IMR-90 (cell line): ENCODE measurements at regions not wholly inside any gene's neighbourhood (a gene's known extent, or its start where the extent isn't known, plus 50 kb on each side); places are given as distances from the start of the nearest gene placed in this dataset.

ENCODE experiments used
- ATAC-seq: fragments of 200-7000 bp; cut with Tn5 transposase; 2 replicates; pipeline ENCODE4 v1.9.1; 2020; ENCODE audit warnings: low read depth, mild to moderate bottlenecking, moderate library complexity
- BruUV-seq: library from RNA; stranded (reverse); fragments of 400-500 nt; replicated peaks from 2 replicates; lab custom pipeline; 2021; lab: Mats Ljungman, UMichigan
- CTCF ChIA-PET: fragments of 300-600 bp; formaldehyde crosslinking; extraction: SDS; loops from one replicate; lab custom pipeline; 2021; ENCODE audit warnings: antibody characterized with exemption; lab: Yijun Ruan, JAX
- POLR2A ChIA-PET: fragments of 300-600 bp; sonication (Branson Sonifier 250); formaldehyde crosslinking; loops from one replicate; lab custom pipeline; 2022; ENCODE audit warnings: antibody characterized with exemption; ENCODE audit not compliant: unreplicated experiment; lab: Charles Lee
- DNase-seq: peaks from one replicate; pipeline ENCODE4 v3.0.0; 2013
- H2AFZ ChIP-seq: replicated peaks from 2 replicates; pipeline ENCODE3; 2013; ENCODE audit warnings: low read length, mild to moderate bottlenecking; ENCODE audit not compliant: poor library complexity
- H2AK5ac ChIP-seq: 2 replicates; pipeline ENCODE4 v1.6.1; 2013; ENCODE audit warnings: low read depth, low read length, inconsistent platforms
- H2AK9ac ChIP-seq: replicated peaks from 2 replicates; pipeline ENCODE3; 2013; ENCODE audit warnings: mild to moderate bottlenecking, low read depth, low read length, moderate library complexity; ENCODE audit not compliant: poor library complexity
- H2BK120ac ChIP-seq: 2 replicates; pipeline ENCODE4 v1.6.1; 2013; ENCODE audit warnings: low read depth, low read length, inconsistent platforms
- H2BK15ac ChIP-seq: 3 replicates; pipeline ENCODE4 v1.6.1; 2013; ENCODE audit warnings: low read depth, low read length, inconsistent platforms
- H2BK20ac ChIP-seq: 2 replicates; pipeline ENCODE4 v1.6.1; 2013; ENCODE audit warnings: low read depth, mild to moderate bottlenecking, inconsistent platforms, low read length, moderate library complexity
- H2BK5ac ChIP-seq: 2 replicates; pipeline ENCODE4 v1.6.1; 2013; ENCODE audit warnings: mild to moderate bottlenecking, low read depth, low read length, inconsistent platforms; ENCODE audit not compliant: poor library complexity, severe bottlenecking
- H3K14ac ChIP-seq: replicated peaks from 2 replicates; pipeline ENCODE4 v1.6.1; 2013; ENCODE audit warnings: low read depth, low read length, inconsistent platforms
- H3K18ac ChIP-seq: 2 replicates; pipeline ENCODE4 v1.6.1; 2013; ENCODE audit warnings: low read depth, low read length, control low read depth
- H3K23ac ChIP-seq: 2 replicates; pipeline ENCODE4 v1.6.1; 2013; ENCODE audit warnings: low read depth, low read length, inconsistent platforms
- H3K27ac ChIP-seq: 2 replicates; pipeline ENCODE4 v1.5.1; 2013; ENCODE audit warnings: mild to moderate bottlenecking, control low read depth, low read length; ENCODE audit not compliant: insufficient read depth
- H3K27me3 ChIP-seq: 2 replicates; pipeline ENCODE4 v1.6.1; 2013; ENCODE audit warnings: low read length; ENCODE audit not compliant: control insufficient read depth, insufficient read depth
- H3K36me3 ChIP-seq: 2 replicates; pipeline ENCODE4 v1.6.1; 2013; ENCODE audit warnings: low read length, mixed read lengths; ENCODE audit not compliant: control insufficient read depth, insufficient read depth
- H3K4ac ChIP-seq: 2 replicates; pipeline ENCODE4 v1.6.1; 2013; ENCODE audit warnings: low read depth, low read length, inconsistent platforms
- H3K4me1 ChIP-seq: 2 replicates; pipeline ENCODE4 v1.6.1; 2013; ENCODE audit warnings: low read length, mixed read lengths; ENCODE audit not compliant: control insufficient read depth, insufficient read depth
- H3K4me2 ChIP-seq: 2 replicates; pipeline ENCODE4 v1.6.1; 2013; ENCODE audit warnings: low read depth, mild to moderate bottlenecking, control low read depth, low read length, moderate library complexity
- H3K4me3 ChIP-seq: 2 replicates; pipeline ENCODE4 v1.5.1; 2013; ENCODE audit warnings: low read depth, mild to moderate bottlenecking, control low read depth, low read length, moderate library complexity; ENCODE audit not compliant: insufficient read depth
- H3K56ac ChIP-seq: 2 replicates; pipeline ENCODE4 v1.6.1; 2013; ENCODE audit warnings: low read length, inconsistent platforms; ENCODE audit not compliant: insufficient read depth; ENCODE audit errors: extremely low read depth
- H3K79me1 ChIP-seq, 2 experiments: 2 replicates each; pipeline ENCODE4 v1.6.1; 2013; ENCODE audit warnings: low read length in 2 of 2, inconsistent platforms in 1 of 2, low read depth in 1 of 2
- H3K9ac ChIP-seq: 2 replicates; pipeline ENCODE4 v1.6.1; 2013; ENCODE audit warnings: low read depth, low read length, control low read depth
- H3K9me1 ChIP-seq: 2 replicates; pipeline ENCODE4 v1.6.1; 2013; ENCODE audit warnings: low read length, inconsistent platforms; ENCODE audit not compliant: insufficient read depth
- H3K9me3 ChIP-seq: 2 replicates; pipeline ENCODE4 v1.6.1; 2013; ENCODE audit warnings: low read length; ENCODE audit not compliant: control insufficient read depth, insufficient read depth
- H4K20me1 ChIP-seq: 2 replicates; pipeline ENCODE4 v1.6.1; 2013; ENCODE audit warnings: low read length, inconsistent platforms; ENCODE audit not compliant: insufficient read depth
- H4K5ac ChIP-seq: 2 replicates; pipeline ENCODE4 v1.6.1; 2013; ENCODE audit warnings: mild to moderate bottlenecking, low read depth, low read length, control low read depth
- H4K8ac ChIP-seq, 2 experiments: 2 replicates each; pipeline ENCODE4 v1.6.1; 2013; ENCODE audit warnings: low read depth in 2 of 2, low read length in 2 of 2, control low read depth in 1 of 2, inconsistent platforms in 1 of 2
- H4K91ac ChIP-seq: 2 replicates; pipeline ENCODE4 v1.6.1; 2013; ENCODE audit warnings: low read depth, low read length, inconsistent platforms; ENCODE audit not compliant: insufficient read depth
- ELK1 ChIP-seq: fragments of 150-350 bp; IDR thresholded peaks from 2 replicates; pipeline ENCODE4 v1.6.1; 2016; ENCODE audit warnings: low read depth, mild to moderate bottlenecking, low read length, moderate library complexity, borderline replicate concordance
- WGBS, 2 experiments: methylation state at CpG; one replicate each; pipeline versions ENCODE4 v1.1.5 to v1.1.7; 2013; ENCODE audit warnings: missing lambda C conversion rate in 2 of 2; ENCODE audit not compliant: insufficient read length in 1 of 2; ENCODE audit errors: extremely low coverage in 2 of 2; 5-methylcytosine and 5-hydroxymethylcytosine counted together
- dilution Hi-C: fragments of 300-500 bp; cut with HindIII; formaldehyde crosslinking; loops from one replicate; pipeline ENCODE4 v1.14.3; 2018; ENCODE audit warnings: low sequenced_read_pairs; ENCODE audit not compliant: unreplicated experiment
- in situ Hi-C: fragments of 300-500 bp; cut with MboI; formaldehyde crosslinking; loops from 3 replicates; pipeline ENCODE4 v1.14.3; 2019; ENCODE audit warnings: low sequenced_read_pairs, inconsistent platforms, mixed read lengths
- intact Hi-C: fragments of 100-400 bp; cut with micrococcal nuclease; formaldehyde crosslinking; loops from 2 replicates; pipeline ENCODE4 v1.10.0; 2022

- ChIA-PET POLR2A (no interaction called here), CTCF (no interaction called here)
- Histone ChIP-seq H3K4me1 (peaks cover 2% of the 10 kb centered on the region; the same call in 1 of the 2 replicates), H2BK5ac (no peak overlapping the region), H3K4me3 (no peak overlapping the region), H3K14ac (no peak overlapping the region), H2BK120ac (no peak overlapping the region), H3K79me1 (no peaks in the 10 kb centered on the region), H4K5ac (no peak overlapping the region), H2BK20ac (no peak overlapping the region), H2BK15ac (no peak overlapping the region), H3K4me2 (peak overlapping the region; percentile 68; the same call in 1 of the 2 replicates), H3K4ac (no peak overlapping the region), H3K9me3 (no peaks in the 10 kb centered on the region), H3K36me3 (no peaks in the 10 kb centered on the region), H2AK9ac (no peak overlapping the region), H2AK5ac (no peak overlapping the region), H4K91ac (no peak overlapping the region), H2AFZ (no peak overlapping the region), H3K27ac (no peak overlapping the region), H3K9me1 (no peaks in the 10 kb centered on the region), H3K9ac (no peak overlapping the region), H3K18ac (no peak overlapping the region), H3K27me3 (no peaks in the 10 kb centered on the region; the same call in 1 of the 2 replicates), H4K8ac (no peak overlapping the region), H3K56ac (no peak overlapping the region), H3K23ac (no peak overlapping the region), H4K20me1 (no peaks in the 10 kb centered on the region)
- no CpG with 5 or more reads among the region's 6 CpGs for WGBS, 2 experiments
- no TSS peak for BruUV-seq
- TF ChIP-seq ELK1: no peak
- DNase-seq (no peak), ATAC-seq (no peak)
- intact Hi-C loops (no loop called here), in situ Hi-C loops (no loop called here), dilution Hi-C loops (no loop called here)
These were observed 458.9 kb upstream of the CADM1 start for GRCh38 chr11:115963156-115963555.
